ENCODE measurements at regions not wholly inside any gene's neighbourhood (a gene's known extent, or its start where the extent isn't known, plus 50 kb on each side); places are given as distances from the start of the nearest gene placed in this dataset.

- TF ChIP-seq, protein P1, sequence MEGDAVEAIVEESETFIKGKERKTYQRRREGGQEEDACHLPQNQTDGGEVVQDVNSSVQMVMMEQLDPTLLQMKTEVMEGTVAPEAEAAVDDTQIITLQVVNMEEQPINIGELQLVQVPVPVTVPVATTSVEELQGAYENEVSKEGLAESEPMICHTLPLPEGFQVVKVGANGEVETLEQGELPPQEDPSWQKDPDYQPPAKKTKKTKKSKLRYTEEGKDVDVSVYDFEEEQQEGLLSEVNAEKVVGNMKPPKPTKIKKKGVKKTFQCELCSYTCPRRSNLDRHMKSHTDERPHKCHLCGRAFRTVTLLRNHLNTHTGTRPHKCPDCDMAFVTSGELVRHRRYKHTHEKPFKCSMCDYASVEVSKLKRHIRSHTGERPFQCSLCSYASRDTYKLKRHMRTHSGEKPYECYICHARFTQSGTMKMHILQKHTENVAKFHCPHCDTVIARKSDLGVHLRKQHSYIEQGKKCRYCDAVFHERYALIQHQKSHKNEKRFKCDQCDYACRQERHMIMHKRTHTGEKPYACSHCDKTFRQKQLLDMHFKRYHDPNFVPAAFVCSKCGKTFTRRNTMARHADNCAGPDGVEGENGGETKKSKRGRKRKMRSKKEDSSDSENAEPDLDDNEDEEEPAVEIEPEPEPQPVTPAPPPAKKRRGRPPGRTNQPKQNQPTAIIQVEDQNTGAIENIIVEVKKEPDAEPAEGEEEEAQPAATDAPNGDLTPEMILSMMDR (IDR thresholded peaks at IDR 0.05): no peak
- no peak for TF ChIP-seq POLR2A (IDR thresholded peaks at IDR 0.05)
Observed at GRCh38 chr4:24212642-24213041, 322.8 kb upstream of the PPARGC1A start.
